ENCODE measurements at regions not wholly inside any gene's neighbourhood (a gene's known extent, or its start where the extent isn't known, plus 50 kb on each side); places are given as distances from the start of the nearest gene placed in this dataset.

DNA sequence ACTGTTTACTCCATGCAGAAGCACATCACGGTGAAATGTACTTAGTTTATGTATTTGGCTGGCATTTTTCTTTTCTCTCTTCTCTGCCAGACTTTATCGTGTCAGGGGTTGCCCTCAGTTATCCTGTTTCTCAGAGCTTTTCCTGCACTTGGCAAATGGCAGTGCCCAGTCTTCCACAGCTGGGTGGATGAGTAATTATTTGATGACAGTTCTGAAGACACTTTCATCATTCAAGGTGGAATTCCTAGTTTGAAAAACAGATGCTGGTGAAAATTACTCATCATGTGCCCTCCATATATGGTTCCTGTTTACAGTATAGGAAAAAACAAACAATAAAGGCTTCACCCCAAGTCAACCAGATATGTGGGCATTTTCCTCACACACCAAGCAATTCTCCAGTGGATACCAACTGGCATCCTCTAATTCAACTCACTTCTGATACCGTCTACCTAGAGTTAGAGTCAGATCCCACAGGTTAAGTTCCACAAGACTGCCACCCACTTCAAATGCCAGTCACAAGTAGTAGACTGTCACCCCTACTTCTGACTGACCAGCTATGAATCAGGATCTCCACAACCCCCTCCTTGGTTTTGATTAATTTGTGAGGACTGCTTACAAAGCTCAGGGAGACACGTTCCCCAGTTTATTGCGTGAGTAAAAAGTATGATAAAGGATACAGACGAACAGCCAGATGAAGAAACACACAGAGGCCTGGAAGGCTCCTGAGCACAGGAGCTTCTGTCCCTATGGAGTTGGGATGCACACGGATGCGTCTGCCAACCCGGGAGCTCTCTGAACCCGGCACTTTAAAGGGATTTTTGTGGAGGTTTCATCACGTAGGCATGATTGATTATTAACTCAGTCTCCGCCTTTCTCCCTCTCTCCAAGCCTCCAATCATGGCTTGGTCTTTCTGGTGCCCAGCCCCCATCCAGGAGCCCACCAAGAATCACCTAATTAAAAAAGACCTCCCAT is 72.9 kb downstream of the CLDN34 start:
- TF ChIP-seq CTCF (IDR thresholded peaks at IDR 0.05) = no peak
- no peak overlapping the region for H3K4me3 ChIP-seq
- no peak overlapping the region for H3K27ac ChIP-seq
- no peak for DNase-seq (ENCODE audit: low spot score)

DNA sequence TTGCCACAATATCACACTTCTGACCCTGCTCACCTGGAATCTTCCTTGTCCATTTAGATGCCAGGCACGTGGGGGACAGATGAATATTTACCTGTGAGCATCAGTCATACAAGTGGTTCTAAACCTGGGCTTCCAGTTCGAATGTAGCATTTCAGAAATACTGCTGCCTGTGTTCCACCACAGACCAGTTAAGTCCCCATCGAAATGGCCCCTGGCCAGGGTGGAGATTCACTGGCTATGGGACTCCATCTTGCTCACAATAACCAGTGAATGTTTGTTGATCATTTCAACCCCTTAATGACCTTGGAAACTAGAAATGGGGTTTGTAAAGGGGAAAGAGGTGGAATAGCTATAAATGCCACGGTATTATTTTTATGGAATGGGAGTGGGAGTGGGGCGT is 73.8 kb downstream of the CLDN34 start:
- DNase-seq (ENCODE audit: low spot score) = no peak
- no peak overlapping the region for H3K4me3 ChIP-seq
- no peak overlapping the region for H3K27ac ChIP-seq
- TF ChIP-seq CTCF (IDR thresholded peaks at IDR 0.05) = no peak

DNA sequence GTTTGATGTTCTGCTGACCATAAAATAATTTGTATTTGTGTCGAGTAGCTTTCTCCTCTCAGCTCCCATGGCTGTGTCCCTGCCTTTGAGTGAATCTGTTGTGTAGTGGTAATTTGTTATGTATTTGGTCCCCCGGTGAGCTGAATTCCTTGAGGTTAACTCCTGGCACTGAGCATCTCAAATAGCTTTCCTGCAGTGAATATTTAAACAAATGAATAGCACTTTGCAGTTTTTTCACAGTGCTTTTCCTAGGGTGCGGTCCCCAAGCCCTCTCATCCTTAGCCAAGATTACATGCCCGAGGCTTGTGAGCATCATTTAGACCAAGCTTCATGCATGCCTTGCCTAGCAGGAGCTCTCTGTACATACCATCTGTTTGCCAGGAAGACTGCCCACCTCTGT is 74.2 kb downstream of the CLDN34 start:
- no peak for DNase-seq (ENCODE audit: low spot score)
- TF ChIP-seq CTCF (IDR thresholded peaks at IDR 0.05) = no peak
- no peak overlapping the region for H3K27ac ChIP-seq

GRCh38 chrX:10042055-10042454 is 74.9 kb downstream of the CLDN34 start:
- no peak for TF ChIP-seq CTCF (IDR thresholded peaks at IDR 0.05)
- Histone ChIP-seq H3K27ac (no peak overlapping the region), H3K4me3 (no peak overlapping the region)
- DNase-seq (ENCODE audit: low spot score) = no peak

More for the DNA sequence above, 74.2 kb downstream of the CLDN34 start:
- H3K4me3 ChIP-seq = no peak overlapping the region

- DNase-seq (ENCODE audit: low spot score) = no peak
- TF ChIP-seq CTCF (IDR thresholded peaks at IDR 0.05) = no peak
- Histone ChIP-seq H3K4me3 (no peak overlapping the region), H3K27ac (no peak overlapping the region)
Measured at GRCh38 chrX:10043386-10043785, 76.2 kb downstream of the CLDN34 start.

DNA sequence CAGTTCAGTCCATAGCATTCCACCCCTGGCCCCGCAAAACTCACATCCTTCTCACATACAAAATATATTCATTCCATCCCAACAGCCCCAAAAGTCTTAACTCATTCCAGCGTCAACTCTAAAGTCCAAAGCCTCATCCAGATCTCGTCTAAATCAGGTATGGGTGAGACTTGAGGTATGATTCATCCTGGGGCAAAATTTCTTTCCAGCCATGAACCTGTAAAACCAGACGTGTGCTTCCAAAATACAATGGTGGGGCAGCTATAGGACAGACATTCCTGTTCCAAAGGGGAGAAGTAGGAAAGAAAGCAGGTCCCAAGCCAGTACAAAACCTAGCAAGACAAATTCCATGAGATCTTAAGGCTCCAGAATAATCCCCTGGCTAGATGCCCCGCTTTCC is 76.9 kb downstream of the CLDN34 start:
- H3K4me3 ChIP-seq = no peak overlapping the region
- TF ChIP-seq CTCF (IDR thresholded peaks at IDR 0.05) = no peak
- DNase-seq (ENCODE audit: low spot score) = no peak
- peak overlapping the region in 1 of 2 donors; percentile 15 for H3K27ac ChIP-seq
